Spleen (tissue), 7 donors: ENCODE measurements at regions not wholly inside any gene's neighbourhood (a gene's known extent, or its start where the extent isn't known, plus 50 kb on each side); places are given as distances from the start of the nearest gene placed in this dataset.

Experiments used
- CTCF ChIP-seq, 11 experiments: fragments of 200-600 bp in 7 of 11; fragments of 450-650 bp in 4 of 11; sonication (generic) in 4 of 11; IDR thresholded peaks in 8 of 11; conservative IDR thresholded peaks in 3 of 11; 1 replicate in 7 of 11; 2 replicates in 4 of 11; pipeline versions ENCODE4 v1.4.0 to v1.8.0; 2016 to 2021; ENCODE audit warnings: antibody characterized with exemption in 11 of 11, inconsistent platforms in 4 of 11, mild to moderate bottlenecking in 1 of 11
- POLR2A ChIP-seq, 3 donors: fragments of 450-650 bp; IDR thresholded peaks; one replicate each; pipeline ENCODE4 v1.5.1; 2017; ENCODE audit warnings: antibody characterized with exemption in 3 of 3, mild to moderate bottlenecking in 1 of 3
- POLR2AphosphoS5 ChIP-seq, 3 donors: sonication (generic); formaldehyde crosslinking; IDR thresholded peaks; one replicate each; pipeline ENCODE4 v1.5.1; 2017; ENCODE audit warnings: antibody characterized with exemption in 3 of 3
- donor health status: DM: no; HTN: no; CAD: no; lungs with moderate emphysema.
- donor health status: DM: no; HTN: no; CAD: no.
- donor health status: DM: no; HTN: no; CAD: no.

GRCh38 chr1:831522-831921 is 92.2 kb upstream of the SAMD11 start:
- TF ChIP-seq CTCF (IDR thresholded peaks at IDR 0.05 in 8 of 11, conservative IDR thresholded peaks at IDR 0.05 in 3 of 11) (no peak), POLR2A (IDR thresholded peaks at IDR 0.05) (no peak), POLR2AphosphoS5 (IDR thresholded peaks at IDR 0.05) (no peak)
